ENCODE measurements at regions not wholly inside any gene's neighbourhood (a gene's known extent, or its start where the extent isn't known, plus 50 kb on each side); places are given as distances from the start of the nearest gene placed in this dataset.
"Not testable (repeated sequence)": the region's sequence is repeated elsewhere in the genome, so short reads cannot be mapped to it uniquely, and the experiment has no call there.

GRCh38 chr21:25191141-25191540, 416.1 kb downstream of the MRPL39 start:
- Histone ChIP-seq H3K9me3 (no peaks in the 10 kb centered on the region), H3K4me1 (no peaks in the 10 kb centered on the region), H3K4me3 (no peak overlapping the region), H3K27me3 (no peaks in the 10 kb centered on the region), H3K36me3 (no peaks in the 10 kb centered on the region), H3K27ac (no peak overlapping the region)
- ATAC-seq (no peak), DNase-seq (no peak)
- TF ChIP-seq, protein P1, sequence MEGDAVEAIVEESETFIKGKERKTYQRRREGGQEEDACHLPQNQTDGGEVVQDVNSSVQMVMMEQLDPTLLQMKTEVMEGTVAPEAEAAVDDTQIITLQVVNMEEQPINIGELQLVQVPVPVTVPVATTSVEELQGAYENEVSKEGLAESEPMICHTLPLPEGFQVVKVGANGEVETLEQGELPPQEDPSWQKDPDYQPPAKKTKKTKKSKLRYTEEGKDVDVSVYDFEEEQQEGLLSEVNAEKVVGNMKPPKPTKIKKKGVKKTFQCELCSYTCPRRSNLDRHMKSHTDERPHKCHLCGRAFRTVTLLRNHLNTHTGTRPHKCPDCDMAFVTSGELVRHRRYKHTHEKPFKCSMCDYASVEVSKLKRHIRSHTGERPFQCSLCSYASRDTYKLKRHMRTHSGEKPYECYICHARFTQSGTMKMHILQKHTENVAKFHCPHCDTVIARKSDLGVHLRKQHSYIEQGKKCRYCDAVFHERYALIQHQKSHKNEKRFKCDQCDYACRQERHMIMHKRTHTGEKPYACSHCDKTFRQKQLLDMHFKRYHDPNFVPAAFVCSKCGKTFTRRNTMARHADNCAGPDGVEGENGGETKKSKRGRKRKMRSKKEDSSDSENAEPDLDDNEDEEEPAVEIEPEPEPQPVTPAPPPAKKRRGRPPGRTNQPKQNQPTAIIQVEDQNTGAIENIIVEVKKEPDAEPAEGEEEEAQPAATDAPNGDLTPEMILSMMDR (IDR thresholded peaks at IDR 0.05): no peak
- intact Hi-C loops (cut with DNase I): no loop called here

DNA sequence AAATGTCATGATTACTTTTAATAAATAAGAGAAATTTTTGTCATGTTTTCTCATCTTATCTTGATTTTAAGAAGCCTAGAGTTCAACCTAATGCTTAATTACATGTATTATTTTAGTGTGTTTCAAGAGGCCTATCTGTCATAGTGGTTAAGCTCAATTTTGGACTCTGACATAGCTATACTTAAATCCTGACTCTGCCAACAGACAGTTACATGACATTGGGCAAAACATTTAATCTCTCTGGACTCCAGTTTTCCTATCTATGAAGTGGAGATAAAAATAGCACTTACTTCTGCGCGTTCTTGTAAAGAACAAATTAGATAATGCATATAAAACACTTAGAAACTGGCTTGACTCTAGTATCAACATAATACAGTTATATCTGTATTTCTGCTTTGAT, 417.8 kb downstream of the MRPL39 start:
- TF ChIP-seq, protein P1 (IDR thresholded peaks at IDR 0.05): no peak
- Histone ChIP-seq H3K27me3 (no peaks in the 10 kb centered on the region), H3K9me3 (no peaks in the 10 kb centered on the region), H3K4me1 (no peaks in the 10 kb centered on the region), H3K27ac (no peak overlapping the region), H3K4me3 (no peak overlapping the region), H3K36me3 (no peaks in the 10 kb centered on the region)
- DNase-seq (no peak), ATAC-seq (no peak)
- intact Hi-C loops (cut with DNase I): no loop called here

GRCh38 chr21:25188677-25189079, 418.6 kb downstream of the MRPL39 start:
- no peak for DNase-seq
- H3K4me1 ChIP-seq: no peaks in the 10 kb centered on the region
- ATAC-seq: no peak
- no peaks in the 10 kb centered on the region for H3K27me3 ChIP-seq
- H3K36me3 ChIP-seq: no peaks in the 10 kb centered on the region
- intact Hi-C loops (cut with DNase I): no loop called here
- TF ChIP-seq, protein P1 (IDR thresholded peaks at IDR 0.05): no peak
- no peak overlapping the region for H3K27ac ChIP-seq
- no peak overlapping the region for H3K4me3 ChIP-seq
- no peaks in the 10 kb centered on the region for H3K9me3 ChIP-seq

DNA sequence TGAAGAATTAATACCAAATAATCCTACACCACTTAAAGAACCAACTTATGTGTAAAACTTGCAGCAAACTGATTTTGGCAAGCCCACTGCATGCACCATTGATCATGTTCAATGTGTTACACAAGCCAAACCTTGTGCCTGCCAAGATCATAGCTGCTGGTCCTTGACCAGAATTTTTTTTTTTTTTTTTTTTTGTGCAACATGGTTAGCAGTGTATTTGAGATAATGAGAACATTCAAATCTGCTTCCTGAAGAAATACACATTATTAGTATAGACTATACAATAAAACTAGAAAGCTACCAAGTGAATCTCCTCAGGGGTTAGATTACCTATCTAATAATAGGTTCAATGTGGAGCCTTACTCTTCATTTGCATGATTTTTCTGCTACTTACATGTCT, 421.0 kb downstream of the MRPL39 start:
- ATAC-seq (no peak), DNase-seq (peak in 2 of 4 donors; percentile 15 to 50)
- intact Hi-C loops (cut with DNase I): no loop called here

DNA sequence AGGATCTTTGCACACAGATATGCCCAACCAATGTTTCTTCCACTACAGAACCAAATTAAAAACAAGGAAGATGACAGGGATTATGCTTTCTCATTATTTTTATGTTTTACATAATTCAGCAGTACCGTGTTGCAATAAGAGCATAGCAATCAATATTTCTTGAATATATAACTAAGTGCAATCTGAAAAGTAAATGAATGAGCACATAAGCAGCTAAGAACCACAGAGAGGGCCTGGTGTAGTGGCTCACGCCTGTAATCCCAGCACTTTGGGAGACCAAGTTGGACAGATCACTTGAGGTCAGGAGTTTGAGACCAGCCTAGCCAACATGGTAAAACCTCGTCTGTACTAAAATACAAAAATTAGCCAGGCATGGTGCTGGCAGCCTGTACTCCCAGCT, 423.7 kb downstream of the MRPL39 start:
- Histone ChIP-seq H3K27ac (no peak overlapping the region), H3K36me3 (no peaks in the 10 kb centered on the region), H3K4me3 (no peak overlapping the region), H3K9me3 (no peaks in the 10 kb centered on the region), H3K27me3 (no peaks in the 10 kb centered on the region), H3K4me1 (no peaks in the 10 kb centered on the region)
- no peak for DNase-seq
- no peak for ATAC-seq
- intact Hi-C loops (cut with DNase I): no loop called here
- TF ChIP-seq, protein P1 (IDR thresholded peaks at IDR 0.05): no peak

More for the DNA sequence above, 421.0 kb downstream of the MRPL39 start:
- H3K27me3 ChIP-seq: no peaks in the 10 kb centered on the region
- no peak overlapping the region for H3K27ac ChIP-seq
- no peaks in the 10 kb centered on the region for H3K36me3 ChIP-seq
- no peaks in the 10 kb centered on the region for H3K9me3 ChIP-seq
- H3K4me1 ChIP-seq: no peaks in the 10 kb centered on the region
- no peak overlapping the region for H3K4me3 ChIP-seq
- TF ChIP-seq, protein P1 (IDR thresholded peaks at IDR 0.05): no peak

GRCh38 chr21:25181690-25182089, 425.6 kb downstream of the MRPL39 start:
- H3K9me3 ChIP-seq; H3K27ac ChIP-seq; H3K4me3 ChIP-seq; H3K27me3 ChIP-seq; H3K4me1 ChIP-seq; DNase-seq; H3K36me3 ChIP-seq; intact Hi-C loops (cut with DNase I); ATAC-seq: not testable (repeated sequence)
